Activated T-helper 17 cell treated with anti-CD3 and anti-CD28 coated beads, Interleukin-2, amount 50 U/mL, for 72 hours (primary cell): ENCODE measurements at regions not wholly inside any gene's neighbourhood (a gene's known extent, or its start where the extent isn't known, plus 50 kb on each side); places are given as distances from the start of the nearest gene placed in this dataset.

Experiments
- ATAC-seq: fragments of 150-1000 bp; cut with Tn5 transposase; replicated peaks from 2 replicates; pipeline ENCODE4 v1.10.0; 2021; ENCODE audit warnings: mild to moderate bottlenecking, moderate library complexity
- H3K27ac Mint-ChIP-seq: one replicate; pipeline ENCODE4 v1.8.0; 2022; ENCODE audit warnings: mixed read lengths
- H3K27me3 Mint-ChIP-seq: one replicate; pipeline ENCODE4 v1.8.0; 2022; ENCODE audit warnings: mixed read lengths
- H3K36me3 Mint-ChIP-seq: one replicate; pipeline ENCODE4 v1.8.0; 2022; ENCODE audit warnings: low read depth, mild to moderate bottlenecking, mixed read lengths
- H3K4me1 Mint-ChIP-seq: one replicate; pipeline ENCODE4 v1.8.0; 2022; ENCODE audit warnings: mixed read lengths
- H3K4me3 Mint-ChIP-seq: one replicate; pipeline ENCODE4 v1.8.0; 2022; ENCODE audit warnings: mild to moderate bottlenecking, mixed read lengths
- H3K9me3 Mint-ChIP-seq: one replicate; pipeline ENCODE4 v1.8.0; 2022; ENCODE audit warnings: mixed read lengths

GRCh38 chr15:97717806-97718205, 242.7 kb upstream of the ARRDC4 start:
- no peaks in the 10 kb centered on the region for H3K36me3 Mint-ChIP-seq
- peaks cover 18% of the 10 kb centered on the region for H3K9me3 Mint-ChIP-seq
- no peaks in the 10 kb centered on the region for H3K4me1 Mint-ChIP-seq
- H3K27ac Mint-ChIP-seq: no peak overlapping the region
- H3K4me3 Mint-ChIP-seq: no peak overlapping the region
- no peaks in the 10 kb centered on the region for H3K27me3 Mint-ChIP-seq
- ATAC-seq: no peak

- no peaks in the 10 kb centered on the region for H3K36me3 Mint-ChIP-seq
- no peak for ATAC-seq
- H3K9me3 Mint-ChIP-seq: peaks cover 18% of the 10 kb centered on the region
- no peak overlapping the region for H3K27ac Mint-ChIP-seq
- H3K4me3 Mint-ChIP-seq: no peak overlapping the region
- no peaks in the 10 kb centered on the region for H3K4me1 Mint-ChIP-seq
- no peaks in the 10 kb centered on the region for H3K27me3 Mint-ChIP-seq
Observed at GRCh38 chr15:97718509-97718908, 242.0 kb upstream of the ARRDC4 start.

GRCh38 chr15:97728791-97729190, 231.7 kb upstream of the ARRDC4 start:
- H3K4me1 Mint-ChIP-seq: no peaks in the 10 kb centered on the region
- no peaks in the 10 kb centered on the region for H3K27me3 Mint-ChIP-seq
- H3K27ac Mint-ChIP-seq: no peak overlapping the region
- no peaks in the 10 kb centered on the region for H3K36me3 Mint-ChIP-seq
- no peaks in the 10 kb centered on the region for H3K9me3 Mint-ChIP-seq
- no peak for ATAC-seq
- no peak overlapping the region for H3K4me3 Mint-ChIP-seq

- no peaks in the 10 kb centered on the region for H3K36me3 Mint-ChIP-seq
- no peaks in the 10 kb centered on the region for H3K4me1 Mint-ChIP-seq
- no peaks in the 10 kb centered on the region for H3K27me3 Mint-ChIP-seq
- H3K9me3 Mint-ChIP-seq: no peaks in the 10 kb centered on the region
- no peak overlapping the region for H3K4me3 Mint-ChIP-seq
- ATAC-seq: no peak
- no peak overlapping the region for H3K27ac Mint-ChIP-seq
Observed at GRCh38 chr15:97729270-97729669, 231.2 kb upstream of the ARRDC4 start.

- ATAC-seq: no peak
- no peaks in the 10 kb centered on the region for H3K9me3 Mint-ChIP-seq
- H3K27ac Mint-ChIP-seq: no peak overlapping the region
Observed at GRCh38 chr15:97730315-97730714, 230.2 kb upstream of the ARRDC4 start.

GRCh38 chr15:97731859-97732258, 228.6 kb upstream of the ARRDC4 start:
- Mint-ChIP-seq H3K9me3 (no peaks in the 10 kb centered on the region), H3K4me1 (no peaks in the 10 kb centered on the region), H3K4me3 (no peak overlapping the region), H3K27me3 (no peaks in the 10 kb centered on the region), H3K36me3 (no peaks in the 10 kb centered on the region), H3K27ac (no peak overlapping the region)
- no peak for ATAC-seq

More at GRCh38 chr15:97730315-97730714, 230.2 kb upstream of the ARRDC4 start:
- H3K36me3 Mint-ChIP-seq: no peaks in the 10 kb centered on the region
- no peak overlapping the region for H3K4me3 Mint-ChIP-seq
- no peaks in the 10 kb centered on the region for H3K4me1 Mint-ChIP-seq
- H3K27me3 Mint-ChIP-seq: no peaks in the 10 kb centered on the region

- Mint-ChIP-seq H3K4me3 (no peak overlapping the region), H3K27me3 (no peaks in the 10 kb centered on the region), H3K27ac (no peak overlapping the region), H3K36me3 (no peaks in the 10 kb centered on the region), H3K9me3 (no peaks in the 10 kb centered on the region), H3K4me1 (no peaks in the 10 kb centered on the region)
- ATAC-seq: no peak
Observed at GRCh38 chr15:97733373-97733772, 227.1 kb upstream of the ARRDC4 start.

- no peaks in the 10 kb centered on the region for H3K27me3 Mint-ChIP-seq
- no peaks in the 10 kb centered on the region for H3K9me3 Mint-ChIP-seq
- H3K4me1 Mint-ChIP-seq: no peaks in the 10 kb centered on the region
- H3K27ac Mint-ChIP-seq: no peak overlapping the region
- H3K36me3 Mint-ChIP-seq: no peaks in the 10 kb centered on the region
- no peak overlapping the region for H3K4me3 Mint-ChIP-seq
- no peak for ATAC-seq
Observed at GRCh38 chr15:97736748-97737147, 223.8 kb upstream of the ARRDC4 start.

GRCh38 chr15:97745481-97746071, 214.9 kb upstream of the ARRDC4 start:
- no peak for ATAC-seq
- Mint-ChIP-seq H3K36me3 (no peaks in the 10 kb centered on the region), H3K4me3 (no peak overlapping the region), H3K27ac (no peak overlapping the region), H3K4me1 (no peaks in the 10 kb centered on the region), H3K9me3 (no peaks in the 10 kb centered on the region), H3K27me3 (peaks cover 2% of the 10 kb centered on the region)

- Mint-ChIP-seq H3K27ac (no peak overlapping the region), H3K4me3 (no peak overlapping the region), H3K27me3 (peaks cover 8% of the 10 kb centered on the region), H3K4me1 (no peaks in the 10 kb centered on the region), H3K9me3 (no peaks in the 10 kb centered on the region), H3K36me3 (no peaks in the 10 kb centered on the region)
- ATAC-seq: no peak
Observed at GRCh38 chr15:97747342-97747741, 213.2 kb upstream of the ARRDC4 start.

GRCh38 chr15:97748576-97748975, 211.9 kb upstream of the ARRDC4 start:
- Mint-ChIP-seq H3K4me1 (no peaks in the 10 kb centered on the region), H3K27ac (no peak overlapping the region), H3K27me3 (peaks cover 8% of the 10 kb centered on the region), H3K36me3 (no peaks in the 10 kb centered on the region), H3K9me3 (no peaks in the 10 kb centered on the region), H3K4me3 (no peak overlapping the region)
- ATAC-seq: no peak

GRCh38 chr15:97750060-97750459, 210.4 kb upstream of the ARRDC4 start:
- no peak for ATAC-seq
- Mint-ChIP-seq H3K27ac (no peak overlapping the region), H3K4me3 (no peak overlapping the region), H3K4me1 (no peaks in the 10 kb centered on the region), H3K27me3 (peaks cover 8% of the 10 kb centered on the region), H3K36me3 (no peaks in the 10 kb centered on the region), H3K9me3 (no peaks in the 10 kb centered on the region)

GRCh38 chr15:97755726-97756125, 204.8 kb upstream of the ARRDC4 start:
- Mint-ChIP-seq H3K4me3 (no peak overlapping the region), H3K9me3 (no peaks in the 10 kb centered on the region), H3K27me3 (peaks cover 11% of the 10 kb centered on the region), H3K4me1 (no peaks in the 10 kb centered on the region), H3K27ac (no peak overlapping the region), H3K36me3 (no peaks in the 10 kb centered on the region)
- ATAC-seq: no peak

GRCh38 chr15:97759363-97759762, 201.1 kb upstream of the ARRDC4 start:
- Mint-ChIP-seq H3K36me3 (no peaks in the 10 kb centered on the region), H3K4me3 (no peak overlapping the region), H3K9me3 (peaks cover 5% of the 10 kb centered on the region), H3K4me1 (no peaks in the 10 kb centered on the region), H3K27me3 (peaks cover 6% of the 10 kb centered on the region), H3K27ac (no peak overlapping the region)
- no peak for ATAC-seq

- ATAC-seq: no peak
- H3K36me3 Mint-ChIP-seq: no peaks in the 10 kb centered on the region
- H3K27ac Mint-ChIP-seq: no peak overlapping the region
- peaks cover 6% of the 10 kb centered on the region for H3K9me3 Mint-ChIP-seq
- H3K27me3 Mint-ChIP-seq: peaks cover 7% of the 10 kb centered on the region
- no peaks in the 10 kb centered on the region for H3K4me1 Mint-ChIP-seq
- no peak overlapping the region for H3K4me3 Mint-ChIP-seq
Observed at GRCh38 chr15:97761110-97761509, 199.4 kb upstream of the ARRDC4 start.

- peaks cover 4% of the 10 kb centered on the region for H3K9me3 Mint-ChIP-seq
- no peaks in the 10 kb centered on the region for H3K4me1 Mint-ChIP-seq
- ATAC-seq: no peak
- H3K4me3 Mint-ChIP-seq: no peak overlapping the region
- no peak overlapping the region for H3K27ac Mint-ChIP-seq
- H3K27me3 Mint-ChIP-seq: no peaks in the 10 kb centered on the region
- no peaks in the 10 kb centered on the region for H3K36me3 Mint-ChIP-seq
Observed at GRCh38 chr15:97783240-97783639, 177.3 kb upstream of the ARRDC4 start.
